ENCODE measurements at regions not wholly inside any gene's neighbourhood (a gene's known extent, or its start where the extent isn't known, plus 50 kb on each side); places are given as distances from the start of the nearest gene placed in this dataset.

DNA sequence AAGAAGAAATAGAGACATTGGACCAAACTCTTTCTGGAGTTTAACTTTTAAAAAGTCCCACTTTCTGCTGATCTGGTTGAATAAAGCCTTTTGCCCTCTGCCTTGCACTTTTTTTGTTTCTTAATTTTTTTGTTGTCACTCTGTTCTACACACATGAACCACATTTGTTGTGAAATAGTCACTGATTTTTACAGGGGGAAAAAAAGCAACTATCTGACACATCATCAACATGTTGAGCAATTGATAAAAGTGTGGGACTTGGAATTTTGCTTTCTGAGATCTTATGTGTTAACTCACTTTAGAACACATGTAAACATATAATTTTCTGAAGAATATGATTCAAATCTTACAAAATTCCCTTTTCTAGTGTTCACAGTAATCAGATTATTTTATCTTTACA lies 414.8 kb upstream of the FIGN start:
- Histone ChIP-seq H3K4me3 (no peak overlapping the region), H3K9me3 (no peaks in the 10 kb centered on the region), H3K4me1 (no peaks in the 10 kb centered on the region), H3K27me3 (no peaks in the 10 kb centered on the region), H3K27ac (no peak overlapping the region), H3K36me3 (no peaks in the 10 kb centered on the region)
- TF ChIP-seq POLR2A (IDR thresholded peaks at IDR 0.05), result no peak
- no peak for TF ChIP-seq EP300 (IDR thresholded peaks at IDR 0.05)
- TF ChIP-seq POLR2AphosphoS5 (IDR thresholded peaks at IDR 0.05), result no peak
- TF ChIP-seq, protein P1, sequence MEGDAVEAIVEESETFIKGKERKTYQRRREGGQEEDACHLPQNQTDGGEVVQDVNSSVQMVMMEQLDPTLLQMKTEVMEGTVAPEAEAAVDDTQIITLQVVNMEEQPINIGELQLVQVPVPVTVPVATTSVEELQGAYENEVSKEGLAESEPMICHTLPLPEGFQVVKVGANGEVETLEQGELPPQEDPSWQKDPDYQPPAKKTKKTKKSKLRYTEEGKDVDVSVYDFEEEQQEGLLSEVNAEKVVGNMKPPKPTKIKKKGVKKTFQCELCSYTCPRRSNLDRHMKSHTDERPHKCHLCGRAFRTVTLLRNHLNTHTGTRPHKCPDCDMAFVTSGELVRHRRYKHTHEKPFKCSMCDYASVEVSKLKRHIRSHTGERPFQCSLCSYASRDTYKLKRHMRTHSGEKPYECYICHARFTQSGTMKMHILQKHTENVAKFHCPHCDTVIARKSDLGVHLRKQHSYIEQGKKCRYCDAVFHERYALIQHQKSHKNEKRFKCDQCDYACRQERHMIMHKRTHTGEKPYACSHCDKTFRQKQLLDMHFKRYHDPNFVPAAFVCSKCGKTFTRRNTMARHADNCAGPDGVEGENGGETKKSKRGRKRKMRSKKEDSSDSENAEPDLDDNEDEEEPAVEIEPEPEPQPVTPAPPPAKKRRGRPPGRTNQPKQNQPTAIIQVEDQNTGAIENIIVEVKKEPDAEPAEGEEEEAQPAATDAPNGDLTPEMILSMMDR (IDR thresholded peaks at IDR 0.05), result no peak
- no peak for DNase-seq (ENCODE audit: low spot score in 2 of 2)

DNA sequence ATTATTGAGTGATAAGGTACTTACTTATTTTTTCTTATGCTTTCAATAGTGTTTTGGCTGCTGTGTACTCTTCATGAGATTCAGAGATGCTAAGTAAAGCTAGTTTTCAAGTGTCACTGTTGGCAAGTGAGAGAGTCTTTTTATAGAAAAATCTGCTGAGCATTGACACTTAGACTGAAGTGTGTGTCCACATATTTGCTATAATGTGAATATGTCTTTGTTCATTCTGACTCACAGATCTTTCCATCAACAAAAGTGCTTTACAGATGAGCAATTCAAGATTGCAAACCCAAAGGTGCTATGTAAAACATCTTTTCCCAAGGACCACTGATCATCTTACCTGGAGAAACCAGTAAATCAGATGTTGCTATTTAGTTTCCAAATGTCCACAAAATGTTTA lies 410.6 kb upstream of the FIGN start:
- TF ChIP-seq POLR2AphosphoS5 (IDR thresholded peaks at IDR 0.05), result no peak
- TF ChIP-seq EP300 (IDR thresholded peaks at IDR 0.05), result no peak
- TF ChIP-seq POLR2A (IDR thresholded peaks at IDR 0.05), result no peak
- TF ChIP-seq, protein P1 (IDR thresholded peaks at IDR 0.05), result no peak
- Histone ChIP-seq H3K27me3 (no peaks in the 10 kb centered on the region), H3K4me3 (no peak overlapping the region), H3K27ac (no peak overlapping the region), H3K4me1 (no peaks in the 10 kb centered on the region), H3K9me3 (no peaks in the 10 kb centered on the region), H3K36me3 (no peaks in the 10 kb centered on the region)
- no peak for DNase-seq (ENCODE audit: low spot score in 2 of 2)

DNA sequence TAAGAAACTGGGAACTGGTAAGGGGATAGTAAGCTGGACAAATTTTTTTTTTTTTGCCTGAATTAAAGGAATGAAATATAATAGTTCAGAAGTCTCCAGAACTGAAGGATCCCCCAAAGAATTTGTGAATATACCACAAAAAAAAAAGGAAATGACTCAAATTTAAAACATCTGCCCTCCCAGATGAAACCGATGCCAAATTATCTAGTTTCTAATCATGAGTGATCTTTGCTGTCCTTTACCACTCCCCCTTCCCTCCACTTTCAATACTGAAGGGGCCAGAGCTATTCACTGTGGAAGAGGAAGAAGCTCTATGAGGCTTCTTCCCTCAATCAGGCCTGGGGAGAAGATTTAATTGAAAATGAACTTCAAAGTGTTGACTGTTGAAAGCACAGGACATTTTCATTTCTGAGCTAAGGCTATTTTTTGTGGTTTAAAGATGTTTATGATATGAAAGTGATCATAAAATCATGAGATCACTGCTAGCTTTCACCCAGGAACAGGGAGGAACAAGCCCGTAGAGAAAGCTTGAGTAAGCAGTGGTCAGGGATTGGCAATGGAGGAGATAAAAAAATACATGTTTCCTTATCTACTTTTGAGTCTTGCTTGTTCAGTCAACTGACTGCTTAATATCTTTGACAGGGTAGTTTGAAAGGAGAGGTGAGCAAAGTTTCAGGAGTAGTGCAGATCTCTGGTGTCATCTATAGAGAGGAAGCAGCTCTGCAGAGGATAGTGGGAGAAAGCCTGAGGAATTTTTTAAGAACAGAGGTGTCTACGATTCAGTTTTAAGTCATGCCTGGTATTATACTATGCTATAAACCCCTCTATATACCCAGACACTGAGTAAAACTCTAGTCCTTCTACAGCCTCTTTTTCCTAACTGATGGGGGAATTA lies 409.5 kb upstream of the FIGN start:
- H3K36me3 ChIP-seq, result no peaks in the 10 kb centered on the region
- H3K4me3 ChIP-seq, result no peak overlapping the region
- DNase-seq (ENCODE audit: low spot score in 2 of 2), result no peak
- no peaks in the 10 kb centered on the region for H3K9me3 ChIP-seq
- no peaks in the 10 kb centered on the region for H3K4me1 ChIP-seq
- 52% methylated on average over 3 of the region's 3 CpGs for WGBS
- no peak overlapping the region for H3K27ac ChIP-seq
- TF ChIP-seq EP300 (IDR thresholded peaks at IDR 0.05) (no peak), POLR2A (IDR thresholded peaks at IDR 0.05) (no peak)
- H3K27me3 ChIP-seq, result no peaks in the 10 kb centered on the region

DNA sequence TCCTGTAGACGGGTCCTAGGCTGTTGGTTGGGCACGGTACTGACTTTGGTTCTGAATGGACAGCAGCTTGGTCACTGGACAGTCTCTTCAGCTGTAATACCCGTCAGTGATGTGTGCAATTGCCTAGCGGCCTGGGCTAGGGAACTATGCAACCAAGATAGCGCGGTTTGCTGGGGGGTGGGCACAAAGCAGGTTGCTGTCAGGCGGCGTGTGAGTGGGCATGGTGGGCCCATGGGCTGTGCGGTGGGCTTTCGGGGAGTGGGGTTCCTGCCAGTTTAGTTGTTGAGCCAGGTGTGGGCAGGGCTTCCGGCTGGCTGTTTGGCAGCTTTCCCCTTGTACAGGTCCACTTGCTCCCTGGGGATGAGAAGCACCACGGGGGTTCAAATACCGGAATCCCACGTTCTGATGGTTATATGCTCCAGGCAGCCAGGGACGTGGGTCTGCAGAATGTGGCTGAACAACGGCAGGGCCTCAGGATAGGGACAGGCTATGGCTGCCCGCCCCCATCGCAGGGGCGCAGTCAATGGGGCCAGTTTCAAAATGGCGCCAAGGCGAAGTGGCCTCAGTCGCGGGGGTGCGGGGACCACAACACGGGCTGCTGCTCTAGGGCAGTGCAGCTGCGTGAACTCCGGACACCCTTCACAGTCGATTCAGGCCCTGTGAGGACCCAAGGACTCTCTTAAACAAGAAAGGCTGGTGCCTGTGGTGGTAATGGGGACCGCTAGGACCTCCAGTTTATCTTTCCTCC lies 407.5 kb upstream of the FIGN start:
- no peak for TF ChIP-seq POLR2AphosphoS5 (IDR thresholded peaks at IDR 0.05)
- no peak for TF ChIP-seq EP300 (IDR thresholded peaks at IDR 0.05)
- TF ChIP-seq POLR2A (IDR thresholded peaks at IDR 0.05), result no peak
- TF ChIP-seq, protein P1 (IDR thresholded peaks at IDR 0.05), result no peak
- H3K4me3 ChIP-seq, result no peak overlapping the region
- no peak for DNase-seq (ENCODE audit: low spot score in 2 of 2)
- H3K9me3 ChIP-seq, result no peaks in the 10 kb centered on the region
- H3K36me3 ChIP-seq, result no peaks in the 10 kb centered on the region
- no peaks in the 10 kb centered on the region for H3K27me3 ChIP-seq
- H3K27ac ChIP-seq, result no peak overlapping the region
- H3K4me1 ChIP-seq, result no peaks in the 10 kb centered on the region
- 98% methylated on average over 26 of the region's 29 CpGs for WGBS

DNA sequence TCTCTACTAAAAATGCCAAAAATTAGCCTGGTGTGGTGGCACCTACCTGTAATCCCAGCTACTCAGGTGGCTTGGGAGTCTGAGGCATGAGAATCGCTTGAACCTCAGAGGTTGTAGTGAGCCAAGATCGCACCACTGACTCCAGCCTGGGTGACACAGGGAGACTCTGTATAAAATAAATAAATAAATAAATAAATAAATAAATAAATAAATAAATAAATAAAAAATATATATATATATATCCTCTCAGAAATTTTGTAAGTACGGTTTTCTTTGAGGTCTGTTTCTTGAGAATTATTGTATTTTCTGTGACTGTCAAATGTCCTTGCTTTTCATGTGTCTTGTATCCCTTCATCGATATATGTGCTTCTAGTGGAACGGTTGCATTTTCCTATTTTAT lies 406.9 kb upstream of the FIGN start:
- 98% methylated on average over 5 of the region's 5 CpGs for WGBS
- TF ChIP-seq POLR2A (IDR thresholded peaks at IDR 0.05) (no peak), EP300 (IDR thresholded peaks at IDR 0.05) (no peak), POLR2AphosphoS5 (IDR thresholded peaks at IDR 0.05) (no peak)
- TF ChIP-seq, protein P1 (IDR thresholded peaks at IDR 0.05), result no peak
- no peak for DNase-seq (ENCODE audit: low spot score in 2 of 2)
- Histone ChIP-seq H3K27me3 (no peaks in the 10 kb centered on the region), H3K4me1 (no peaks in the 10 kb centered on the region), H3K9me3 (no peaks in the 10 kb centered on the region), H3K4me3 (no peak overlapping the region), H3K27ac (no peak overlapping the region), H3K36me3 (no peaks in the 10 kb centered on the region)

All from suprapubic skin (tissue), 4 donors.